BLaER1 (cell line): ENCODE measurements at regions not wholly inside any gene's neighbourhood (a gene's known extent, or its start where the extent isn't known, plus 50 kb on each side); places are given as distances from the start of the nearest gene placed in this dataset.
"Not testable (repeated sequence)": the region's sequence is repeated elsewhere in the genome, so short reads cannot be mapped to it uniquely, and the experiment has no call there.

Experiments used
- H3K27ac ChIP-seq: shearing (Covaris generic); formaldehyde crosslinking; 2 replicates; pipeline ENCODE4 v1.8.1; 2022
- H3K27me3 ChIP-seq: shearing (Covaris generic); formaldehyde crosslinking; 2 replicates; pipeline ENCODE4 v1.8.1; 2022
- H3K36me3 ChIP-seq: shearing (Covaris generic); formaldehyde crosslinking; 2 replicates; pipeline ENCODE4 v1.8.1; 2022
- H3K4me1 ChIP-seq: shearing (Covaris generic); formaldehyde crosslinking; 2 replicates; pipeline ENCODE4 v1.8.1; 2022
- H3K4me2 ChIP-seq: shearing (Covaris generic); formaldehyde crosslinking; 2 replicates; pipeline ENCODE4 v1.8.1; 2022
- H3K4me3 ChIP-seq: shearing (Covaris generic); formaldehyde crosslinking; 2 replicates; pipeline ENCODE4 v1.8.1; 2022
- H3K9ac ChIP-seq: shearing (Covaris generic); formaldehyde crosslinking; 2 replicates; pipeline ENCODE4 v1.8.1; 2022
- H3K9me3 ChIP-seq: shearing (Covaris generic); formaldehyde crosslinking; 2 replicates; pipeline ENCODE4 v1.8.1; 2022
- H4K20me1 ChIP-seq: shearing (Covaris generic); formaldehyde crosslinking; 2 replicates; pipeline ENCODE4 v1.8.1; 2022
- Cebpa-rat ChIP-seq: shearing (Covaris generic); IDR thresholded peaks from 2 replicates; pipeline ENCODE4 v1.8.1; 2022

GRCh38 chr16:47987136-47987535, 168.7 kb downstream of the ABCC12 start:
- TF ChIP-seq Cebpa-rat, result no peak
- Histone ChIP-seq H3K4me2 (no peak overlapping the region), H3K36me3 (no peaks in the 10 kb centered on the region), H3K27me3 (no peaks in the 10 kb centered on the region), H3K27ac (no peak overlapping the region), H3K4me3 (no peak overlapping the region), H3K9me3 (no peaks in the 10 kb centered on the region; the same call in 1 of the 2 replicates), H3K4me1 (no peaks in the 10 kb centered on the region), H3K9ac (no peak overlapping the region), H4K20me1 (no peaks in the 10 kb centered on the region)

DNA sequence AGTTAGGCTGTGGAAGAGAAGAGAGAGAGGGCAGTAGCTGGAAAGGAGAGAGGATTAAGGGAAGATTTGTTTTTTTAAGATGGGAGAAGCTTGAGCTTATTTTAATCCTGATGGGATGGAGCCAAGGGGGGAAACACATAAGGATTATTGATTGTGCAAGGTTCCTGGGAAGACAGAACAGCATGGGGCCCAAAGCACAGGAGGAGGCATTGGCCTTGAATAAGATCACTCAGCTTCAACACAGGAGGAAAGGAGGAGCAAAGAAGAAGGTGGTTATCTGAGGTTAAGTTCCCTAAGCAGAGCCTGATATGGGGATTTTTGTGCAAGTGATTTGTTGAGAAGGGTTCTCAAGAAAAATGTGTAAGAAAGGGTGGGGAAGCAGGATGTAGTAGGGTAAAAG, 169.8 kb downstream of the ABCC12 start:
- Histone ChIP-seq H3K36me3 (no peaks in the 10 kb centered on the region), H3K4me1 (no peaks in the 10 kb centered on the region), H3K9ac (no peak overlapping the region)

GRCh38 chr16:47984669-47985068, 171.1 kb downstream of the ABCC12 start:
- Histone ChIP-seq H3K9me3 (no peaks in the 10 kb centered on the region), H3K9ac (no peak overlapping the region), H3K4me1 (no peaks in the 10 kb centered on the region), H3K4me2 (no peak overlapping the region), H3K36me3 (no peaks in the 10 kb centered on the region), H4K20me1 (no peaks in the 10 kb centered on the region), H3K27ac (no peak overlapping the region), H3K27me3 (no peaks in the 10 kb centered on the region), H3K4me3 (no peak overlapping the region)
- no peak for TF ChIP-seq Cebpa-rat

More for the DNA sequence above, 169.8 kb downstream of the ABCC12 start:
- H4K20me1 ChIP-seq, result no peaks in the 10 kb centered on the region
- no peaks in the 10 kb centered on the region for H3K27me3 ChIP-seq
- H3K4me3 ChIP-seq, result no peak overlapping the region
- H3K27ac ChIP-seq, result no peak overlapping the region
- no peak for TF ChIP-seq Cebpa-rat
- no peaks in the 10 kb centered on the region for H3K9me3 ChIP-seq
- H3K4me2 ChIP-seq, result no peak overlapping the region

DNA sequence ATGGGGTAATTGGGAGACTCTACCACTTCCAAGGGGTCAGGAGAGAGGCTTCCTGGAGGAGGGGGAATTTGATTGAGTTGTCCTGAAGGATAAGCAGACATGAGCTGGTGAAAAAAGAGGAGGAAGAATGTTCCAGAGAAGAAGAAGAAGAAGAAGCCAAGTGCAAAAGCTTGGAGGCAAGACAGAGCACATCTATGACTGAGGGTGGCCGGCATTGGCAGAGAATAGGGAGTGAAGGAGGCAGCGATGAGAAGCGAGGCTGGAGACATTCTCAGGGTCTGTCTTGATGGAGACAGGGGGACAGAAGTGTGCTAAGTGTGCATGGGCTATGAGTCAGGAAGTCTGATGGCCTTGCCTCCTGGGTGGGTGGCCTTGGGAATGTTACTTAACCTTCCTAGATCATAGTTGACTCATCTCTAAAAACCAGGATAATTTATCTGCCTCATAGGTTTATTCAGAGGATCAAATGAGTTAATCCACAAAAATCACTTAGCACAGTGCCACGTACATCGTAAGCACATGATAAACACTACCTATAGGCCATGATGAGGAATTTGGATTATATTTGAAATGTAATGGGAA, 171.7 kb downstream of the ABCC12 start:
- Histone ChIP-seq H3K27me3 (no peaks in the 10 kb centered on the region), H3K4me2 (no peak overlapping the region), H3K27ac (no peak overlapping the region), H3K4me1 (no peaks in the 10 kb centered on the region), H3K9ac (no peak overlapping the region), H3K36me3 (no peaks in the 10 kb centered on the region), H4K20me1 (no peaks in the 10 kb centered on the region), H3K9me3 (no peaks in the 10 kb centered on the region), H3K4me3 (no peak overlapping the region)
- no peak for TF ChIP-seq Cebpa-rat

- no peak for TF ChIP-seq Cebpa-rat
- Histone ChIP-seq H3K4me2 (no peak overlapping the region), H3K9ac (no peak overlapping the region), H3K4me3 (no peak overlapping the region), H3K36me3 (no peaks in the 10 kb centered on the region), H3K4me1 (no peaks in the 10 kb centered on the region), H4K20me1 (no peaks in the 10 kb centered on the region), H3K27me3 (no peaks in the 10 kb centered on the region), H3K9me3 (no peaks in the 10 kb centered on the region), H3K27ac (no peak overlapping the region)
Measured at GRCh38 chr16:47980212-47980611, 175.6 kb downstream of the ABCC12 start.

DNA sequence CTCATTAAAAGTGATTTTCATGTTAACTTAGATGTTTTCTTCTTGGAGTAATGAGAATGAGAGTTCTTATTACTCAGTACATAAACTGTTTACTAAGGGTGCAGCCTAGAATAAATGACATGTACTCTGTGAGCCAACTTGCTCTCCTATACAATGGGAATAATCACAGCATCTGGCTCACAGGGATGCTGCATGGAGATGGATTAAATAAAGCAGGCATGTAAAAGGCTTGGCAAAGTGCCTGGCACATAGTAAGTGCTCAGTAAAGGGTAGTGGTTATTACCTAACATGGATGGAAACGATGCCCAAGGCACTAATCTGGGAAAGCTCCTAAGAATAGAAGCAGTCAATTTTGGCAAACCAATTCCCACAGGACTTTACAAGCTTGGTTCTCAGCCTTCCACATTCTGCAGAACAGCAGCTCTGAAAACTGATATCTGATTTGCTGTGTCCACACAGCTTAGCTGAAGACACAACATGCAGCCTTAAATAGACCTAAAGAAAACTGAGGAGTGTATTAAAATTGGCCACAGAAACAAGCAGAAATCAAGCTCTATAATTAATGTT, 176.1 kb downstream of the ABCC12 start:
- no peak overlapping the region for H3K27ac ChIP-seq
- no peaks in the 10 kb centered on the region for H4K20me1 ChIP-seq
- H3K9ac ChIP-seq, result no peak overlapping the region
- H3K27me3 ChIP-seq, result no peaks in the 10 kb centered on the region
- no peak overlapping the region for H3K4me3 ChIP-seq
- TF ChIP-seq Cebpa-rat, result no peak
- no peak overlapping the region for H3K4me2 ChIP-seq
- no peaks in the 10 kb centered on the region for H3K36me3 ChIP-seq
- no peaks in the 10 kb centered on the region for H3K9me3 ChIP-seq
- no peaks in the 10 kb centered on the region for H3K4me1 ChIP-seq

DNA sequence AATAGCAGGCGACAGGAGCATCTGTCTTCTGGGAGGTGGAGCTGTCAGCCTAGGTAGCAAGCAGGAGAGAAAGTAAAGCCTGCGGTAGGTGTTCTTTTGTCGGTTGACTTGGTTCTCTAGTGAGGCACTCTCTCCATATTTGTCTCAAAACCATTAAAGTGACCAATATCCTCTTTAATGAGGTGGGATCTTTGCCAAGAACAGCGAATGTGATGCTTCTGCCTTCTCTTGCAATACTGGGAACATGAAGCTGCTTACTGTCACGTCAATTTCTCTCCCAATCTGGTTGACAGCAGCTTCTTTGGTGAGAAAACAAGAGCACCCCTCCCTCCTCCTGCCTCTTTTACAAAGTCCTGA, 176.7 kb downstream of the ABCC12 start:
- Histone ChIP-seq H3K9ac (no peak overlapping the region), H3K9me3 (no peaks in the 10 kb centered on the region), H3K4me3 (no peak overlapping the region), H3K4me1 (no peaks in the 10 kb centered on the region), H3K27me3 (no peaks in the 10 kb centered on the region), H3K27ac (no peak overlapping the region), H4K20me1 (no peaks in the 10 kb centered on the region), H3K4me2 (no peak overlapping the region), H3K36me3 (no peaks in the 10 kb centered on the region)
- no peak for TF ChIP-seq Cebpa-rat

DNA sequence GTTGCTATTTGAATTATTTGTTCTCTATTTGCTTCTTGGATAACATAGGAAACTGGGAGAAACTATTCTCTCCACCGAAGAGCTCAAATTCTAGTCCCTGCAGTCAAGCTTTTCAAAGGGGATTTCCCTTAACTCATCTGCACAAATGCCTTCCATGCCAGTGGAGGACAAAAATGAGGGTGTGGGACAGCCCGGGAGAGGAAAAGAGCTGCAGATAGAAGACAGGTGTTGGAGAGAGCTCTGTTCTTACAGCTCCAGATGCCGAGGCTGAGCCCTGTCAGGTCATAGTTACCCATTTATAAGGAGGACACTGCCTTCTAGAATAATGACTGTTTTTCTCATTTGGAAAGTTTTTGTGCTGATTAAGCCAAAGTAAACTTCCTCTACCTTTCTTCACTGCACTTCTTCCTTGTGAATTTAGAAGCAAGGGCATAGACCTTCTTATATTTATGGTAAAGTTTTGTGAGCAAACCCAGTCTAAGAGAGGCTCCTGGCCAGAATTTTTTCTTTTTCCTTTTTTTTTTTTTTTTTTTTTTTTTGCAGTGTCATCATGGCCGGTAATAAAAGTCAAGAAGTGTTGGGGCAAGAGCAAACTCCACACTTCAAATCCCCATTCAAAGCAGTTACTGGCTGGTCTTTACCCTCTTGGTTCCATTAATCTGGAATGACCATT, 177.2 kb downstream of the ABCC12 start:
- no peak for TF ChIP-seq Cebpa-rat
- Histone ChIP-seq H3K27ac (no peak overlapping the region), H4K20me1 (no peaks in the 10 kb centered on the region)

DNA sequence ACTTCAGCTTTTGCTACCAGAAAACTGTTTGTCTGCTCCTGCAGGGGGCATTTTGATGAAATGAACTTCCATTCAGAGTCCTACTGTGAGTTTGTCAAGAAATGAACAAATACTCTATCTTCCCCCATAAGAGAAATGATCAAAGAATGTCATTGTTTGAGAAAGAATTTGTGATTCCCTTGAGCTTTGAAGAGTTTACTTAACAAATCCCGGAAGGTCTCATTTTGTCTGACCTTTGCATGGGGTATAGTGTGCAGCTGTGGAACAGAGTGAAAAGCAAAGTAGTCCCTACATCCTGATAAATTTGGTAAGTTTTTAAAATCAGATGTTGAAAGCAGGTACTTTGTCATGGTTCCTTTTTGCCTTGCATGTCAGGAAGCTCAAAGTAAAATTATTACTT, 178.0 kb downstream of the ABCC12 start:
- Histone ChIP-seq H3K27ac (no peak overlapping the region), H4K20me1 (no peaks in the 10 kb centered on the region), H3K9me3 (no peaks in the 10 kb centered on the region), H3K9ac (no peak overlapping the region), H3K36me3 (no peaks in the 10 kb centered on the region), H3K4me2 (no peak overlapping the region), H3K27me3 (no peaks in the 10 kb centered on the region), H3K4me1 (no peaks in the 10 kb centered on the region), H3K4me3 (no peak overlapping the region)
- TF ChIP-seq Cebpa-rat, result no peak

More for the DNA sequence above, 177.2 kb downstream of the ABCC12 start:
- H3K9me3 ChIP-seq, result no peaks in the 10 kb centered on the region
- no peak overlapping the region for H3K4me3 ChIP-seq
- H3K27me3 ChIP-seq, result no peaks in the 10 kb centered on the region
- no peaks in the 10 kb centered on the region for H3K36me3 ChIP-seq
- H3K9ac ChIP-seq, result no peak overlapping the region
- no peak overlapping the region for H3K4me2 ChIP-seq
- H3K4me1 ChIP-seq, result no peaks in the 10 kb centered on the region

DNA sequence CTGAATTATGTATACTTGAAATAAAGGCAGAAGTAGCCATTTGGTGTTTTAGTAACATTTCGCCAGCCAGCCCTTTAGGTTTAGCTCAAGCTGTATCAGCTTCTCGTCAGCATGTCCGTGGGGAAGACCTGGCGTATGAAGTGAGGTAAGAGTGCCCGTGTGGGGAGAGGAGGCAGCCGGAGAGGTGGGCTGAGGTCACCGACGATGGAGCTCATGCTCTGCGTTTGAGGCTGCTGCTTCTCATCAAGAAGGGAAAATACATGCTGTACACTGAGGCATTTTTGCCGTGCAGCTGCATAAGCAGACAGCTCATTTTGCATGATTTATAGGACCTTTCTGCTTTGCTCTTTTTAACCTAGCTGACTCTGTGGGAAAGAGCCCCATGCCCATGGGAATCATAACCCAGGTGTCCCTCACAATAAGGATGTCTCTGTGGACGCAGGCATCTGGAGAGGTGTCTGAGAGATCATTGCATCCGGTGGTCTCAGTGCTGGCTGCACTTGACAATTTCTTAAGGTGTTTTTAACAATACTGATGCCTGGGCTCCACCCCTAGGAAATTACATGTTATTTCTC, 179.1 kb downstream of the ABCC12 start:
- Histone ChIP-seq H4K20me1 (no peaks in the 10 kb centered on the region), H3K36me3 (no peaks in the 10 kb centered on the region), H3K9ac (no peak overlapping the region), H3K27me3 (no peaks in the 10 kb centered on the region), H3K4me3 (no peak overlapping the region), H3K4me1 (no peaks in the 10 kb centered on the region), H3K4me2 (no peak overlapping the region), H3K9me3 (no peaks in the 10 kb centered on the region), H3K27ac (no peak overlapping the region)
- TF ChIP-seq Cebpa-rat, result no peak

DNA sequence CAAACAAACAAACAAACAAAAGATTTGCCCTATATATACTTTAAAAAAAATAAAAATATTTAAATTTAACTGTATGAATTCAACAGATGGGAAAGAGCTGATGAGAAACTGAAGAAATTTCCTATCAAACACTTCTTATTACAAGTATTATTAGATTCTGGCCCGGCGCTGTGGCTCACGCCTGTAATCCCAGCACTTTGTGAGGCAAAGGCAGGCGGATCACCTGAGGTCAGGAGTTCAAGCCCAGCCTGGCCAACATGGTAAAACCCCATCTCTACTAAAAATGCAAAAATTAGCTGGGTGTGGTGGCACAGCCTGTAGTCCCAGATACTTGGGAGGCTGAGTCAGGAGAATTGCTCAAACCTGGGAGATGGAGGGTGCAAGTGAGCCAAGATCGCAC, 180.8 kb downstream of the ABCC12 start:
- not testable (repeated sequence) for H3K27ac ChIP-seq, H3K4me3 ChIP-seq, H3K9me3 ChIP-seq, H3K36me3 ChIP-seq, H3K4me1 ChIP-seq, H3K4me2 ChIP-seq, H3K9ac ChIP-seq, H3K27me3 ChIP-seq, H4K20me1 ChIP-seq
